ENCODE measurements at regions not wholly inside any gene's neighbourhood (a gene's known extent, or its start where the extent isn't known, plus 50 kb on each side); places are given as distances from the start of the nearest gene placed in this dataset.

DNA sequence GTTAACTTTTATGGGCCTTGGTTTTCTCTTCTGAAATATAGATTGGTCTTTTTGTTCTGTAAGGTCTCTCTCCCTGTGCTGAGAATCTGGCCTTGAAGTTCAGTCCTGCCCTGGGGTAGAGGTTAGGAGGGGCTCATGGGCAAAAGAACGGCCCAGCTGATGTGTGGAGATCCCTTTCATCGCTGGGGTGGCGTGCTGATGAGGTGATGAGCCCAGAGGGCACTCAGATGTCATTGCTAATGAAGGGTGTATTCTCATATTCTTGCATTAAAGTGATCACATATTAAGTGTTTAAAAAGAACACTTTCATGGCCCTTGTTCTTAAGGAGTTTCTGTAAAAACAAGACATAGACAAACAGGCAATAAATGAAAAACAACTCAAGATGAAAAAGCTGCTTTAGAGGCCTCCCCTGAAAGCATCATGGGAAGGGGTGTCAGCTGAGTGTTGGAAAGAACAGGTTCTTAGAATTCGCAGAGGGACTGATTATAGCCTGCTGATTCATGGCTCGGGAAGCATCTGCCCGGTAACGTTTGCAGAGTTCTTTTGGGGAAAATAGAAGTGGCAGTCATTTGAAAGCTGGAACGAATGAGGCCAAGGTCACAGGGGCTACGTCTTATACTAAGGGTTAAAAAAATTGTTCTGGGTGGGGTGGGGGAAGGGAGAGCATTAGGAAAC, 72.5 kb upstream of the GPR158 start:
- H3K27ac ChIP-seq (ENCODE audit: low read depth in 1 of 2, low read length in 2 of 2), result no peak overlapping the region
- no peak overlapping the region for H3K4me3 ChIP-seq (replicated peaks in 1 of 3; ENCODE audit: low read depth in 2 of 3, low read length in 3 of 3)
- H3K9me3 ChIP-seq (replicated peaks in 1 of 2; ENCODE audit: control insufficient read depth in 1 of 2, insufficient read depth in 1 of 2, low read length in 2 of 2), result no peaks in the 10 kb centered on the region
- no peaks in the 10 kb centered on the region for H3K27me3 ChIP-seq (ENCODE audit: control insufficient read depth in 2 of 2, insufficient read depth in 2 of 2, low read length in 2 of 2)
- H3K9me3 Mint-ChIP-seq, result peaks cover 0 to 2% (median 0%) of the 10 kb centered on the region in 7 donors
- H2AFZ ChIP-seq (ENCODE audit: insufficient read depth, low read depth, low read length, poor library complexity, severe bottlenecking), result no peak overlapping the region
- 83% methylated on average over 6 of the region's 9 CpGs for WGBS (ENCODE audit: insufficient coverage)
- no peak for TF ChIP-seq CTCF (IDR thresholded peaks at IDR 0.05)
- no peaks in the 10 kb centered on the region for H3K4me1 ChIP-seq (ENCODE audit: control insufficient read depth in 1 of 2, insufficient read depth in 2 of 2, low read length in 2 of 2)
- peaks cover 0 to 2% (median 2%) of the 10 kb centered on the region in 3 donors for H3K27me3 Mint-ChIP-seq (ENCODE audit: low read depth in 3 of 3)
- H3K36me3 Mint-ChIP-seq, result no peaks in the 10 kb centered on the region
- H3K27ac Mint-ChIP-seq, result no peak overlapping the region
- intact Hi-C loops (cut with micrococcal nuclease), result no loop called here
- H3K4me3 Mint-ChIP-seq, result no peak overlapping the region
- no peaks in the 10 kb centered on the region for H3K4me1 Mint-ChIP-seq
- no peaks in the 10 kb centered on the region for H3K36me3 ChIP-seq (replicated peaks in 1 of 2; ENCODE audit: control insufficient read depth in 1 of 2, insufficient read depth in 2 of 2, low read length in 2 of 2)
- H3K4me2 ChIP-seq (replicated peaks; ENCODE audit: extremely low read depth, low read length, poor library complexity, severe bottlenecking), result no peak overlapping the region
- H3K9ac ChIP-seq (ENCODE audit: insufficient read depth, low read length, poor library complexity, severe bottlenecking), result no peak overlapping the region
- H3K79me2 ChIP-seq (ENCODE audit: insufficient read depth, low read length), result no peaks in the 10 kb centered on the region
- DNase-seq, result no peak
- no peaks in the 10 kb centered on the region for H4K20me1 ChIP-seq (ENCODE audit: insufficient read depth, low read length)

DNA sequence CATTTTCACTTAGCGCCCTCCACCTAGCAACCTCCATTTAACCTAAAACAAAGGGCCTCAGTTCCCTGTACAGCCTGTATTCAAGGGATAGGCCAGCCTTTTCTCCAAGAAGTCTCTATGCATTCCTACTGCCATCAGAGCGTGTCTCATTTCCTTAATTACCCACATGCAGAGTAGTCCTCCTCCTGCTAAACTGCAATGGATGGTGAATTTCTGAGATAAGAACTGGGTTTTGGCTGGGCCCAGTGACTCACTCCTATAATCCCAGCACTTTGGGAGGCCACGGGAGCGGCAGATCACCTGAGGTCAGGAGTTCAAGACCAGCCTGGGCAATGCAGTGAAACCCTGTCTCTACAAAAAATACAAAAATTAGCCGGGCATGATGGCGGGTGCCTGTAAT, 71.1 kb upstream of the GPR158 start:
- Histone ChIP-seq H3K4me3 (replicated peaks in 1 of 3; ENCODE audit: low read depth in 2 of 3, low read length in 3 of 3) (no peak overlapping the region), H3K79me2 (ENCODE audit: insufficient read depth, low read length) (no peaks in the 10 kb centered on the region), H3K27me3 (ENCODE audit: control insufficient read depth in 2 of 2, insufficient read depth in 2 of 2, low read length in 2 of 2) (no peaks in the 10 kb centered on the region), H4K20me1 (ENCODE audit: insufficient read depth, low read length) (no peaks in the 10 kb centered on the region), H2AFZ (ENCODE audit: insufficient read depth, low read depth, low read length, poor library complexity, severe bottlenecking) (no peak overlapping the region), H3K9me3 (replicated peaks in 1 of 2; ENCODE audit: control insufficient read depth in 1 of 2, insufficient read depth in 1 of 2, low read length in 2 of 2) (no peaks in the 10 kb centered on the region), H3K27ac (ENCODE audit: low read depth in 1 of 2, low read length in 2 of 2) (no peak overlapping the region), H3K4me1 (ENCODE audit: control insufficient read depth in 1 of 2, insufficient read depth in 2 of 2, low read length in 2 of 2) (no peaks in the 10 kb centered on the region), H3K36me3 (replicated peaks in 1 of 2; ENCODE audit: control insufficient read depth in 1 of 2, insufficient read depth in 2 of 2, low read length in 2 of 2) (no peaks in the 10 kb centered on the region), H3K9ac (ENCODE audit: insufficient read depth, low read length, poor library complexity, severe bottlenecking) (no peak overlapping the region), H3K4me2 (replicated peaks; ENCODE audit: extremely low read depth, low read length, poor library complexity, severe bottlenecking) (no peak overlapping the region)
- intact Hi-C loops (cut with micrococcal nuclease), result no loop called here
- DNase-seq, result no peak
- TF ChIP-seq CTCF (IDR thresholded peaks at IDR 0.05), result no peak
- no peaks in the 10 kb centered on the region for H3K4me1 Mint-ChIP-seq
- no peak overlapping the region for H3K4me3 Mint-ChIP-seq
- peaks cover 0 to 2% (median 0%) of the 10 kb centered on the region in 3 donors for H3K27me3 Mint-ChIP-seq (ENCODE audit: low read depth in 3 of 3)
- WGBS (ENCODE audit: insufficient coverage), result 100% methylated on average over 2 of the region's 6 CpGs
- no peak overlapping the region for H3K27ac Mint-ChIP-seq
- peaks cover 0 to 2% (median 0%) of the 10 kb centered on the region in 7 donors for H3K9me3 Mint-ChIP-seq
- H3K36me3 Mint-ChIP-seq, result no peaks in the 10 kb centered on the region
